A549 (cell line): ENCODE measurements at regions not wholly inside any gene's neighbourhood (a gene's known extent, or its start where the extent isn't known, plus 50 kb on each side); places are given as distances from the start of the nearest gene placed in this dataset.

ENCODE experiments used
- ATAC-seq, 2 experiments: fragments of 200-7000 bp in 1 of 2; fragments of >200 bp in 1 of 2; cut with Nextera tagmentation in 1 of 2; cut with Tn5 transposase in 1 of 2; 3 replicates each; pipeline versions ENCODE4 v1.8.0 to v1.9.1; 2018 to 2020; ENCODE audit warnings: mild to moderate bottlenecking in 1 of 2, moderate library complexity in 1 of 2
- CTCF ChIA-PET: fragments of 300-600 bp; sonication (Branson Sonifier 250); formaldehyde crosslinking; extraction: SDS; loops from one replicate; lab custom pipeline; 2021; ENCODE audit warnings: antibody characterized with exemption, inconsistent platforms; lab: Yijun Ruan, JAX
- POLR2A ChIA-PET: fragments of 350-600 bp; formaldehyde crosslinking; extraction: SDS; loops from one replicate; lab custom pipeline; 2021; ENCODE audit warnings: antibody characterized with exemption, inconsistent platforms; lab: Yijun Ruan, JAX
- DNase-seq, 2 experiments: peaks; one replicate each; pipeline versions ENCODE4 v3.0.0 to v3.0.0-alpha.2; 2011 to 2016; ENCODE audit warnings: low read depth in 1 of 2, low spot score in 1 of 2
- FAIRE-seq: peaks from 2 replicates; lab custom pipeline; 2011; peaks lifted over from hg19 to GRCh38; lab: Jason Lieb, UNC
- H3K27ac ChIP-seq, 2 experiments: fragments of >200 bp; sonication (Bioruptor Twin); formaldehyde crosslinking; 3 replicates each; pipeline ENCODE4 v1.5.1; 2016 to 2017
- H3K4me1 ChIP-seq: fragments of >200 bp; sonication (Bioruptor Twin); formaldehyde crosslinking; 3 replicates; pipeline ENCODE4 v1.6.1; 2016
- H3K4me2 ChIP-seq: fragments of >200 bp; sonication (Bioruptor Twin); formaldehyde crosslinking; 3 replicates; pipeline ENCODE4 v1.6.1; 2016
- H3K4me3 ChIP-seq: fragments of >200 bp; sonication (Bioruptor Twin); formaldehyde crosslinking; 3 replicates; pipeline ENCODE4 v1.5.1; 2016
- H3K9me3 ChIP-seq: fragments of >200 bp; sonication (Bioruptor Twin); formaldehyde crosslinking; 3 replicates; pipeline ENCODE4 v1.6.1; 2016
- CEBPB ChIP-seq, 2 experiments: fragments of >200 bp in 1 of 2; sonication (Bioruptor Twin) in 1 of 2; formaldehyde crosslinking in 1 of 2; IDR thresholded peaks; 2 replicates each; pipeline ENCODE4 v1.6.1; 2012 to 2016
- CHD2 ChIP-seq: fragments of 150-350 bp; IDR thresholded peaks from 2 replicates; pipeline ENCODE4 v1.6.1; 2014; ENCODE audit warnings: low read length; ENCODE audit not compliant: partially characterized antibody
- CHD4 ChIP-seq: fragments of 200-600 bp; sonication (generic); IDR thresholded peaks from 2 replicates; pipeline ENCODE4 v1.6.1; 2016; ENCODE audit warnings: antibody characterized with exemption, mild to moderate bottlenecking, borderline replicate concordance
- EHF ChIP-seq: fragments of 250-450 bp; sonication (Bioruptor Pico); IDR thresholded peaks from 2 replicates; pipeline ENCODE4 v1.5.0; 2020; ENCODE audit warnings: mild to moderate bottlenecking
- FOSL2 ChIP-seq, 2 experiments: fragments of 450-650 bp in 1 of 2; fragments of >200 bp in 1 of 2; sonication (Bioruptor Twin) in 1 of 2; formaldehyde crosslinking; IDR thresholded peaks; 2 replicates each; pipeline versions ENCODE4 v1.5.0 to v1.6.1; 2016 to 2020; ENCODE audit warnings: mild to moderate bottlenecking in 1 of 2, moderate library complexity in 1 of 2
- FOXS1 ChIP-seq: fragments of 250-450 bp; sonication (Bioruptor Pico); IDR thresholded peaks from 2 replicates; pipeline ENCODE4 v1.5.0; 2020; ENCODE audit warnings: mild to moderate bottlenecking, moderate library complexity
- GATA3 ChIP-seq: IDR thresholded peaks from 2 replicates; pipeline ENCODE4 v1.6.1; 2012; ENCODE audit warnings: borderline replicate concordance
- HDAC2 ChIP-seq: fragments of 200-600 bp; sonication (generic); IDR thresholded peaks from 2 replicates; pipeline ENCODE4 v1.6.1; 2016
- JUNB ChIP-seq: fragments of >200 bp; sonication (Bioruptor Twin); formaldehyde crosslinking; IDR thresholded peaks from 2 replicates; pipeline ENCODE4 v1.6.1; 2016
- MAX ChIP-seq: IDR thresholded peaks from 2 replicates; pipeline ENCODE4 v1.6.1; 2012
- MYC ChIP-seq: IDR thresholded peaks from 2 replicates; pipeline ENCODE4 v1.6.1; 2012; ENCODE audit warnings: mild to moderate bottlenecking, inconsistent platforms, low read length, improper control_type of control experiment, borderline replicate concordance
- NFE2L2 ChIP-seq: fragments of 150-350 bp; conservative IDR thresholded peaks from 2 replicates; pipeline ENCODE4 v1.6.1; 2014; ENCODE audit warnings: low read length
- POLR2A ChIP-seq: IDR thresholded peaks from 2 replicates; pipeline ENCODE4 v1.6.1; 2012; ENCODE audit warnings: mild to moderate bottlenecking, low read length
- RAD21 ChIP-seq, 2 experiments: fragments of >200 bp in 1 of 2; sonication (Bioruptor Twin) in 1 of 2; formaldehyde crosslinking in 1 of 2; IDR thresholded peaks in 1 of 2; conservative IDR thresholded peaks in 1 of 2; 2 replicates in 1 of 2; 3 replicates in 1 of 2; pipeline ENCODE4 v1.6.1; 2012 to 2018; ENCODE audit warnings: inconsistent platforms in 1 of 2
- REST ChIP-seq: fragments of 200-600 bp; sonication (generic); IDR thresholded peaks from 2 replicates; pipeline ENCODE4 v1.6.1; 2016; ENCODE audit warnings: antibody characterized with exemption, mild to moderate bottlenecking, moderate library complexity
- RFX5 ChIP-seq: fragments of 450-650 bp; IDR thresholded peaks from 2 replicates; pipeline ENCODE4 v1.7.1; 2014; ENCODE audit warnings: antibody characterized with exemption, mild to moderate bottlenecking, moderate library complexity
- SMC3 ChIP-seq: fragments of >200 bp; sonication (Bioruptor Twin); formaldehyde crosslinking; IDR thresholded peaks from 3 replicates; pipeline ENCODE4 v1.6.1; 2018; ENCODE audit warnings: inconsistent platforms
- SREBF2 ChIP-seq: fragments of 450-650 bp; IDR thresholded peaks from 2 replicates; pipeline ENCODE4 v1.6.1; 2014; ENCODE audit warnings: mild to moderate bottlenecking, moderate library complexity
- TFCP2L1 ChIP-seq: fragments of 250-450 bp; sonication (Bioruptor Pico); IDR thresholded peaks from 2 replicates; pipeline ENCODE4 v1.5.0; 2021; ENCODE audit warnings: mild to moderate bottlenecking
- ZSCAN20 ChIP-seq: fragments of 250-450 bp; sonication (Bioruptor Pico); IDR thresholded peaks from 2 replicates; pipeline ENCODE4 v1.8.0; 2022; ENCODE audit warnings: mild to moderate bottlenecking, moderate library complexity
- WGBS: methylation state at CpG from one replicate; pipeline ENCODE4 v1.1.6; 2017; ENCODE audit errors: missing lambda C conversion rate; 5-methylcytosine and 5-hydroxymethylcytosine counted together
- TF ChIP-seq, protein P1 (sequence below): fragments of >200 bp; sonication (Bioruptor Twin); formaldehyde crosslinking; IDR thresholded peaks from 2 replicates; pipeline ENCODE4 v1.6.1; 2016
- TF ChIP-seq, protein P2 (sequence below): fragments of 250-450 bp; sonication (Bioruptor Pico); IDR thresholded peaks from 2 replicates; pipeline ENCODE4 v1.5.0; 2020; ENCODE audit warnings: low read depth, mild to moderate bottlenecking, moderate library complexity

DNA sequence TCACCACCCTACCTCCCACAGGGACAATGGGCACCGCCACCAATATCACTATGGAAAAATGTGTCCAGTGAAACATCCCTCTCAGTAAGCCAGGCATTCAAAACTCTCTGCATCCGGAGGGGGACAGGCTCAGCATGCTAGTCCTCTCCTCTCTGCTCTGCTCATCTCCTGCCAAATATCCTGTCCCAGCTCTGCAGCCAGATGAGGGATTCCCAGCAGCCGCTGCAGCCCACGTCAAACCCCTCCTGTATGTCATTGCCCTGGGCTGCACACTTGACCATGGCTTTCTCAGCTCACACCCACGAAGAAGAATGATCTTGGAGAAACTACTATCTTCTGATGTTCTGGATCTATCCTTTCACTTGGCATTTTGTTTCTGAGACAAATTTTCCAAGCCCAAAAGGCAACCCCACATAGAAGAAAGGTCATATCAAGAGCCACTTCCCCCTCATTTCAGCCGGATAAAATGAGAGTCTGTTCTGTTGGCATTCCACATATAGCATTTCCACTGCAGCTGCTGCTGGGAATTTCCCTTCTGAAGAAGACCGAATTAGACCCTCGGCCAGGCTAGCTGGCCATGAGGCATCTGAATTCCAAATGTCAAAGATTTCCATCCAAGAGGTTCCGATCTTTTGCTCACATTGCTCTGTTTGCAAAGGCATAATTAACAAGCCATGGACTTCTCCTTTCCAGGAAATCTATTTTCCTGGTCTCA lies 338.0 kb downstream of the ACTL7B start:
- no peak for FAIRE-seq
- WGBS: 55% methylated on average over 9 of the region's 9 CpGs

DNA sequence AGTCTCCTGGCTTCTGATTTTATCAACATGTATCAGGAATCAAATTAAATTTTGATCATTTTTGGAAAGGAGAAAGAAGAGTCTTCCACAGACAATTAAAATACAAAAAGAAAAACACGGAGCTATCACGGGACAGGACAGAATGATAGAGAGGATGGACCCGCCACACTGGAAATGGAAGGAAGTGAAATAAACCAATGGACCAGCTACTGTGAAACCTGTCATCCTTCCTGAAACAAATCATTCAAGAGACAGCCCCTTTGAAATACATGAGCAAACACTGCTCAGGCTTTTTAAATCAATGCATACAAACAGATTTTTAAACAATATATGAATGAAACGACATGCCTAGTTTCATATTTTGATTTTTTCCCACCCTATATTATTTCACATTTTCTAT lies 339.4 kb downstream of the ACTL7B start:
- WGBS: 82% methylated on average over 4 of the region's 4 CpGs
- POLR2A ChIA-PET: no interaction called here
- no peak for FAIRE-seq
- Histone ChIP-seq H3K4me1 (0 out of 3 replicates have a peak, but pooled peaks cover 2% of the 10 kb centered on the region), H3K9me3 (no peaks in the 10 kb centered on the region)
- TF ChIP-seq RFX5 (no peak), CHD2 (no peak), TFCP2L1 (CRISPR knock-in tag) (no peak), CHD4 (no peak), HDAC2 (no peak), JUNB (no peak), EHF (CRISPR knock-in tag) (no peak), GATA3 (no peak)
- TF ChIP-seq, protein P1, sequence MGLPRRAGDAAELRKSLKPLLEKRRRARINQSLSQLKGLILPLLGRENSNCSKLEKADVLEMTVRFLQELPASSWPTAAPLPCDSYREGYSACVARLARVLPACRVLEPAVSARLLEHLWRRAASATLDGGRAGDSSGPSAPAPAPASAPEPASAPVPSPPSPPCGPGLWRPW: no peak
- TF ChIP-seq, all 56 proteins: peak for 0
- no peak for DNase-seq
- H3K4me3 ChIP-seq: no peak overlapping the region
- H3K4me2 ChIP-seq: no peak overlapping the region
- CTCF ChIA-PET: no interaction called here
- ATAC-seq: no peak
- no peak overlapping the region for H3K27ac ChIP-seq

More for the DNA sequence above, 338.0 kb downstream of the ACTL7B start:
- no peak overlapping the region for H3K4me3 ChIP-seq
- TF ChIP-seq, protein P2, sequence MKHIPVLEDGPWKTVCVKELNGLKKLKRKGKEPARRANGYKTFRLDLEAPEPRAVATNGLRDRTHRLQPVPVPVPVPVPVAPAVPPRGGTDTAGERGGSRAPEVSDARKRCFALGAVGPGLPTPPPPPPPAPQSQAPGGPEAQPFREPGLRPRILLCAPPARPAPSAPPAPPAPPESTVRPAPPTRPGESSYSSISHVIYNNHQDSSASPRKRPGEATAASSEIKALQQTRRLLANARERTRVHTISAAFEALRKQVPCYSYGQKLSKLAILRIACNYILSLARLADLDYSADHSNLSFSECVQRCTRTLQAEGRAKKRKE (CRISPR knock-in tag): no peak
- no peak for TF ChIP-seq NFE2L2
- TF ChIP-seq REST: no peak
- no peak for TF ChIP-seq EHF (CRISPR knock-in tag)
- TF ChIP-seq ZSCAN20 (CRISPR knock-in tag): no peak
- TF ChIP-seq, all 56 proteins: peak for 0
- Histone ChIP-seq H3K4me1 (0 out of 3 replicates have a peak, but pooled peaks cover 2% of the 10 kb centered on the region), H3K4me2 (no peak overlapping the region), H3K27ac (no peak overlapping the region), H3K9me3 (no peaks in the 10 kb centered on the region)
- DNase-seq: no peak
- ChIA-PET POLR2A (no interaction called here), CTCF (no interaction called here)
- no peak for ATAC-seq

DNA sequence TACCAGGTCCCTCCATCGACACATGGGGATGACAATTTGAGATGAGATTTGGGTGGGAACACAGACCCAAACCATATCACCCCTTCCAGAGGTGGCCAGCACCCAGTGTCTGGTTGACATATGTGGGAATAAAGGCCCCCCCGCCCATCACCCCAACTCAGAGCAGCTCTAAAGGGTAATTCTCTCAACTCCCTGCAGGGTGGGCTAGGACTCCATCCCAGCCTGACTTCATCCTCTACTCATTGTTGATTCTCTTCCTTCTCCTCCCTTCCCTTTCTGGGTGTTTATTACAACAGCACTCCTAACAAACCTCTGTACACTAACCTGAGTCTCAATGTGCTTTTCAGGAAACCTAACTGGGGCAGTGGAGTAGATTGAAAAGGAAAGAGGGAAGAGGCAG lies 339.9 kb downstream of the ACTL7B start:
- ATAC-seq (no peak), FAIRE-seq (no peak), DNase-seq (no peak)
- Histone ChIP-seq H3K27ac (no peak overlapping the region), H3K4me3 (no peak overlapping the region), H3K4me2 (no peak overlapping the region), H3K4me1 (0 out of 3 replicates have a peak, but pooled peaks cover 2% of the 10 kb centered on the region), H3K9me3 (no peaks in the 10 kb centered on the region)
- 44% methylated on average over 2 of the region's 2 CpGs for WGBS
- CTCF ChIA-PET: interaction anchor here (0.8 kb wide), 1 partner anchor 46 kb away, joined by 3 read pairs; no protein-coding TSS in a partner anchor
- POLR2A ChIA-PET: no interaction called here
- TF ChIP-seq TFCP2L1 (CRISPR knock-in tag): no peak
- no peak for TF ChIP-seq GATA3
- no peak for TF ChIP-seq MAX
- no peak for TF ChIP-seq FOSL2 (IDR thresholded peaks at IDR 0.05)
- no peak for TF ChIP-seq FOSL2 (CRISPR knock-in tag; IDR thresholded peaks at IDR 0.05)
- no peak for TF ChIP-seq POLR2A
- no peak for TF ChIP-seq CEBPB (IDR thresholded peaks at IDR 0.05)
- TF ChIP-seq FOXS1 (CRISPR knock-in tag): no peak
- no peak for TF ChIP-seq RFX5
- TF ChIP-seq RAD21 (conservative IDR thresholded peaks at IDR 0.05 in 1 of 2, IDR thresholded peaks at IDR 0.05 in 1 of 2): no peak
- TF ChIP-seq SREBF2: no peak
- no peak for TF ChIP-seq MYC
- TF ChIP-seq SMC3: no peak
- no peak for TF ChIP-seq ZSCAN20 (CRISPR knock-in tag)
- no peak for TF ChIP-seq CHD4
